Activated CD4-positive, CD25-positive, alpha-beta regulatory T cell treated with anti-CD3 and anti-CD28 coated beads, Interleukin-2, amount 50 U/mL, for 16 hours (primary cell): ENCODE measurements at regions not wholly inside any gene's neighbourhood (a gene's known extent, or its start where the extent isn't known, plus 50 kb on each side); places are given as distances from the start of the nearest gene placed in this dataset.
"Not testable (repeated sequence)": the region's sequence is repeated elsewhere in the genome, so short reads cannot be mapped to it uniquely, and the experiment has no call there.

Experiments
- DNase-seq: peaks from one replicate; pipeline ENCODE4 v3.0.0-alpha.2; 2020; ENCODE audit warnings: low read depth, low spot score

DNA sequence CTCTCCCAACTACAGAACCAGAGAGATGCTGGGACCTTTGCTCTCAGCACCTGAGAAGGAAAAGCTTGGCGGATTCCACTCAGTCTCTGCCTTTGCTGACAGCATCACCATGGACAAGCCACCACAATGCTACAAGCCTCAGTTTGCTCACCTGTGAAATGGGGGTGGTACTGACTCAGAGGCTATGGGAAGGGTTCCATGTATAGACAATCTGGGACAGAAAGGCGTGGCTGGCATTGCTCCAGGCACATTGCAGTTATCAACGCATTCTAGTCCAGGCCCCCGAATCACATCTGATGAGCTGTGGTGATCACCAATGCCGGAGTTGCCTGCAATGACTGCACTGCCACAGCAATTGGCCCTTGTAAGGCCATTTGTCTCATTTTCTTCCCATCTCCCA lies 72.6 kb downstream of the ISX start:
- DNase-seq: no peak

DNA sequence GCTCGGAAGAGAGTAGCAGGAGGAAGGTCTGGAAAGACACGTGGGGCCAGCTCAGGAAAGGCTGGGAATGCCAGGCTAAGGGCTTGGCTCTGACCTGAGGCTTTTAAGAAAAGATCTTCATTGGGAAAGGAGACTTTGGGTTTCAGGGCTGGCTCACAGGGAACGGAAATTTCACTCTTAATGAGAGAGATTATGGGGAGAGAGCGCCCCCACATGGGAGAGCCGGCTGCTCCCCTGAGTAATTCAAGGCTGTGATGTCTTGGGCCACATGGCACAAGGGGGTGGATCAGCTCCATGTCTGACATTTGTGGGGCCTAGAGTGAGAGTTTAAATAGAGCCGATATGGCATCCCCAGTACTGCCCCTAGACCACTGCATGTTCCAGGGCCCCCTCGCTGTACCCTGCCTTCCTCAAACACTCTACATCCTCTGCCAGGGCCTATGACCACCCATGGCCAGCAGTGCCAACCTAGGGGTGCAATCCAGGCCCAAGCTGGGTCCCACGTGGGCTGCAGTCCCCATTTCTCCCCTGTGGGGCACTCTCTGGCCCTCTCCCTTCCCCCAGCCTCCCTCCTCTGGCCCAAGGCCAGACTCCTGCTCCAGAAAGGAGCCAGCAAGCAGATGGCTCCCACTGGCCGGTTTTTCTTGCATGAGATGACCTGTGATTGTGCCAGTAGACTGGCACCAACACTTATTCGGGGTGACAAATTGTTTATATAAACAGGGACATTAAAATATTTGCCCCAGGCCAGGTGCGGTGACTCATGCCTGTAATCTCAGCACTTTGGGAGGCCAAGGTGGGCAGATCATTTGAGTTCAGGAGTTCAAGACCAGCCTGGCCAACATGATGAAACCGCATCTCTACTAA lies 75.2 kb downstream of the ISX start:
- DNase-seq: no peak

DNA sequence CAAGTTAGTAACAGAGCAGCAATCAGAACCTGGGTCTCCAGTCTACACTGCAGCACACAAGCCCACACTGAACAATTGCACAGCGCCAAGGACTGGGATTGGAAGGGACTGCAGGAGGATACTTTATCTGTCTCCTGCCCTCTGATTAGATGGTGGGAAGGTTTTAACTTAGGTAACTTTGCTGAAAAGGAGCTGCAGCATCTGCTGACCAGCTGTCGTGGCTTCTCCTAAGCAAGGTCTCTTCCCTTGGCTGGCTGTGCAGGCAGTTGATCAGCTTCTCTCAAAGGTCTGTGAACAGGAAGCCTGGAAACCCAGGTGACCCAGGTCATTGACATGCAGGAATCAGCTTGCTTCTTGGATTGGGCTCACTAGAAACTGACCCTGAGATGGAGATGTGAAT lies 82.4 kb downstream of the ISX start:
- no peak for DNase-seq

DNA sequence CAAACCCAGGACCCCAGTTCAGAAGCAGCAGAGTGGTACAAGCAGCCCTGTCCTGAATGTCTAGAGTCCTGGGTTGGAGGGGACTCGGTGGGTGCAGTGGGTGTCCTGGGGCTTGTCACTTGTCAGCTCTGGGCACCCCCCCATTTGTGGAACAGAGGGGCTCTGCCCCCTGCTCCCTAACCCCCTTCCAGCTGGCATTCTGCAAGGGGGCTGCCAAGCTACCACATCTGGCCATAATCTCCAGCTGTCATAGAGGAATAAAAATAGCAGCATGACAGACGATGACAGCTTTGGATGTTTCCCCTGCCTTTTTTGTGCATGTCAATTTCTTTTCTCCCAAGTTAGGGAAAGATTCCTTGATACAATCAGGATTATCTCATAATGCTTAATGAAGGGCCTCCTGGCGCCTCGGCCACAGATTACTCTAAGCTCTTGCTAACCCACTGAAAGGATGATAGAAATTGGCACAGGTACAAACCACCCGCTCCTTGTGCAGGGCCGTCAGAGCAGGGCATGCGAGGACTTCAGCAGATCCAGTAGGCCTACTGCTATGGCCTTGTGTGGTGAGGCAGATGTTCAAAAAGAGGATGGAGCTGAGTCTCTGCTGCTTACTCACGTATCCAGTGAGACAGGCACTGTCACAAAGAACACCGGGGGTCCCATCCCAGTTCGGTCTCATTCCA lies 83.0 kb downstream of the ISX start:
- DNase-seq: no peak

DNA sequence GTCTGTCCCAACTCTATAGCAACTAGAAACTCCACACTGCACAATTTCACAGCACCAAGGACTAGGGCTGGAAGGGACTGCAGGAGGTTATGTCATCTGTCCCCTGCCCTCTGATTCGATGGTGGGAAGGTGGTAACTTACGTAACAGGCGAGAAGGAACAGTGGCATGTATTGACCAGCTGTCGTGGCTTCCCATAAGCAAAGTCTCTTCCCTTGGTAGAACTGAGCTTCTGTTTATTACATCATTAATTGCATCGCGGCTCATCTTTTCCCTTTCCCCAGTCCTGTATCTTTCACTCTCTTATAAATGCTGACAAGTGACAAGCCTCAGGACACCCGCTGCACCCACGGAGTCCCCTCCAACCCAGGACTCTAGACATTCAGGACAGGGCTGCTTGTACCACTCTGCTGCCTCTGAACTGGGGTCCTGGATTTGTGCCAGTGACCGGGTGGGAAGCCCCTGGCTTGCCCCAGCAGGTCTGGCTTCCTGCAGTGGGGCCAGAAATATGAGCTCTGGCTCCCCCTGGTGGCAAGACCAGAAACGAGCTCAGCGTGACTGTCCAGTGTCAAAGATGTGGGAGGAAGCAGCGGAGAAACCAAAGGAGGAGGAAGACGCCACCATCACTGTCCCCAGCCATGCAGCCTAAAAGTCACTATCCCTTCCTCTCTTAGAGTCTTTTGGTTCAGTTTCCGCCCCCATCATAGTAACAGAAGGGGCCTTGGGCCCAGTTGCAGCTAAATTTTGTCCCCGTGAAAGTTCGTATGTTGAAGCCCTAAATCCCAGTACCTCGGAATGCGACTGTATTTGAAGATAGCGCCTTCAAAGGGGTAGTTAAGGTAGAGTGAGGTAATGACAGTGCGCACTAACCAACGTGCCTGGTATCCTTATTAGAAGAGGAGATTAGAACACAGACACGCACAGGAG lies 84.5 kb downstream of the ISX start:
- peak; percentile 23 for DNase-seq

DNA sequence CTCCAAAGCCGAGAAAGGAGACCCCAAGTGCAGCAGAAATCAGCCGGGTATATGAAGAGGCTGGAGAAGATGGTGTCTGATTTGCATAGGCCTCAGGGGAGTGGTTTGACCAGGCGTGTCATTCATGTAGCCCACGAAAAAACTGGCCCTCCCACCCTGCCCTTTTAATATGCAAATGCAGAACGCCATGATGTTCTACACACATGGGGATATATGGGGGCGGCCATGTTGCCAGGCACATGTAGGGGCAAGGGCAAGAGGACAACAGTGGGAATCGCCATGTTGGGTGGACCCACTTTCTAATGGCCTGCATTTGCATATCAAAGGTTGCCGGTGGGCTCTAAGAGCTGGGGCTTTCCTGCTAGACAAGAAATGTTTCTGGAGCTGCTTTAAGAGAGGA lies 86.4 kb downstream of the ISX start:
- DNase-seq: no peak

DNA sequence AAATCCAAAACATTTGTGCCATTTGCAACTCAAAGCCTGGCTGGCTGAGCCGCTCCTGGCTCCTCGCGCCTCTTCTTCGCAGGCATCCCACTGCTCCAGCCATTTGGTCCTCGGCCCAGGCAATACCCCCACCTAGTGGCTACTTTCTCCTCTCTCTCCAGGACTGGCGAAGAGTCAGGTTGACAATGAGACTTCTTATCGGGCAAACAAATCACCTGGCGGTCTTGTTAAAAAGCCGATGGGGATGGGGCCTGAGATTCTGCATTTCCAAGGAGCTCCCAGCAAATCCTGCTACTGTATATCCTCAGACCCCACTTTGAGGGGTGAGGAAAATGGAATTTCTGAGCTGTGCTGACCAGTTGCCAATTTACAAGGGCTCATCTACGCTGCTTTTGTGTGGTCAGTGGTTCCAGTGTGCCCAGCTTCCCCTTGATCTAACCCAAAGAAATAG lies 89.0 kb downstream of the ISX start:
- no peak for DNase-seq

DNA sequence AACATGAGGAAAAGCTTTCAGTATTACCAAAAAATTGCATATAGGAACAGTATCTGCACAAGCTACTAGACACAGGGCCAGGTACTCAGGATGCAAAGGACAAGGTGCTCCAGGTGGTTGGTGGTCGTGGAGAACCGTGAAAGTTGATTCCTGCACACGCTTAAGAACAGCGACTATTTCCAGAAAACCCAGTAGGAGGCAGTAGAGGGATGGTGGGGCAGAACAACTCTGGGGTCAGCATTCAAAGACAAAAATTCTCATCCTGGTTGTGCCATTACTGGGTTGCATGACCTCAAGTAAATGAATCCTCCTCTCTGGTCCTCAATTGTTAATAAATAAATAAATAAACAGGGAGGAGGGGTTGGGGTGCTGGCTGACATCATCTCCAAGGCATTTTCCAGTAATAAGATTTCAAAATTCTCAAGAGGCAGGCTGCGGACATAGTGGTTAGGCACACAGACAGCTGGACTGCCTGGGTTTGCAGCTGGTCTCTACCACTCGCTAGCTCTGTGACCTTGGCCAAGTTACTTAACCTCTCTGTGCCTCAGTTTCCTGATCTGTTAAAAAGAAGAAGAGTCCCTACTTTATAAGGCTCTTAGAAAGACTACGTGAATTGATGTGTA lies 89.6 kb downstream of the ISX start:
- no peak for DNase-seq

DNA sequence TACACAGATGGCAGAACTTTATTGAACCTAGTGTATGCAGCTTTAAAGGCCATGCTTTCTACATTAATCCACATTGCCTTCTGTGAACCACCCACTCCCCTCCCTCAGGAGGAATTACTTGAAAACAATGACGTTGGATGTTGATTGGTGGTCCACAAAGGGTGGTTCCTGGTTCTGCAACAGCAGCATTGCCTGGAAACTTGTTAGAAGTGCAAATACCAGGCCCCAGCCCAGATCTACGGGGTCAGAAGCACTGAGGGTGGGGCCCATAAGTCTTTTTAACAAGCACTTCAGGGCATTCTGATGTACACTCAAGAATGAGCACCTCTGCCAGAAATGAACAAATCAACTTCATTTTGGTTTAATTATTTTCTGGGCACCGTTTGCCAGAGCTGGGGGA lies 91.0 kb downstream of the ISX start:
- no peak for DNase-seq

DNA sequence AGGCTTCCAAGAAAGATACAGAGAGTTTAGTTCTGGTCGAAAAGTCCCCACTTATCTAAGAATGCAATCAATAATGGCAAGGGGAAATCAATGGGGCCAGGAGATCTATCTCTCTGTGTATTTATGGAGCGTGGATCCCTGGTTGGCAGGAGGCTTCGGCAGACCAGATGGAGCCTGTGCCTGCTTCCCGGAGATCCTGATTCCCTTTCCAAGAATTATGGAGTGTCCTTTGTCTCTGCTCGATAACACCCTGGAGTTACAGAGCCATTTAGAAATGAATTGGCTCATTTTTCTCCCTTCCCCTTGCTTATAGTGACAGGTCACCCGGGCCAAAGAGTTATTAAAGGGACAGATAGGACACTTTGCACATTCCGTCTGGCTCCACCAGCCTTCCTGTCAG lies 92.4 kb downstream of the ISX start:
- DNase-seq: no peak

DNA sequence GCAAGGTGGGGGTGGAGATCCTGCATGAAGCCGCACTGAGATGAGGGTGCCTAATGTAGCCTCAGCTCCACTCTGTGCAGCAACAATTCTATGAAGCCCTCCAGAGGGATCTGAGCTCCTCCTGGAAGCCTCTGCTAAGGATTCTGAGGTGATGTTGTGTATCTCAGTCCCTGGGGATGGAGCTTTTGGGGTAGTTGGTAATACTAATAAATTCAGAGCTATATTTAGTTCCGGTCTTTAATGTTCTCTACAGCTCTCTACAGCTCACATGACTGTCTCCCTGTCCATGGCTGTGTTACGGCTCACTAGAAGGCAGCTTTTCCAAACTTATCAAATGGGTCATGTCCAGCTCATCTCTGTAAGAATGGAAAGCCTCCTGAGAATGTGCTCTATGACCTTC lies 93.4 kb downstream of the ISX start:
- DNase-seq: no peak

DNA sequence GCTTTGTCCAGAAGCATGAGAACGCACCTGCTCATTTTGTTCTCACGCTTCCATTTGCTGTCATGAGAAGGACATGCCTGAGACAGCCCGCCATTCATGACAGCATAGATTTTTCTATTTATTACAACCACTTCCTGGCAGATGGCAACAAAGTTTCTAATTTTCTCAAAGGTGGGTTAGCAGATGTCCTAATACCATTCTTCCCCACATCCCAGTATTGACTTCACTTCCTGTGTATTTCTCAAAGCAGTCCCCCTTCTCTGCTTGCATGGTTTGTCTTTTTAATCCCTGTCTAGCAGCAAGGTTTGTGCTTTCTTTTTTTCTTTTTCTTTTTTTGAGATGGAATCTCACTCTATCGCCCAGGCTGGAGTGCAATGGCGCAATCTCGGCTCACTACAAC lies 94.3 kb downstream of the ISX start:
- DNase-seq: no peak

DNA sequence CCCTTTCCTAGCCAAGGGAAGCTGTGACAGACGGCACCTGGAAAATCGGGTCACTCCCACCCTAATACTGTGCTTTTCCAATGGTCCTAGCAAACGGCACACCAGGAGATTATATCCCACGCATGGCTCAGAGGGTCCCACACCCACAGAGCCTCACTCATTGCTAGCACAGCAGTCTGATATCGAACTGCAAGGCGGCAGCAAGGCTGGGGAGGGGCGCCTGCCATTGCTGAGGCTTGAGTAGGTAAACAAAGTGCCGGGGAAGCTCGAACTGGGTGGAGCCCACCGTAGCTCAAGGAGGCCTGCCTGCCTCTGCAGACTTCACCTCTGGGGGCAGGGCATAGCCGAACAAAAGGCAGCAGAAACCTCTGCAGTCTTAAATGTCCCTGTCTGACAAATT lies 91.4 kb upstream of the HMGXB4 start:
- not testable (repeated sequence) for DNase-seq

DNA sequence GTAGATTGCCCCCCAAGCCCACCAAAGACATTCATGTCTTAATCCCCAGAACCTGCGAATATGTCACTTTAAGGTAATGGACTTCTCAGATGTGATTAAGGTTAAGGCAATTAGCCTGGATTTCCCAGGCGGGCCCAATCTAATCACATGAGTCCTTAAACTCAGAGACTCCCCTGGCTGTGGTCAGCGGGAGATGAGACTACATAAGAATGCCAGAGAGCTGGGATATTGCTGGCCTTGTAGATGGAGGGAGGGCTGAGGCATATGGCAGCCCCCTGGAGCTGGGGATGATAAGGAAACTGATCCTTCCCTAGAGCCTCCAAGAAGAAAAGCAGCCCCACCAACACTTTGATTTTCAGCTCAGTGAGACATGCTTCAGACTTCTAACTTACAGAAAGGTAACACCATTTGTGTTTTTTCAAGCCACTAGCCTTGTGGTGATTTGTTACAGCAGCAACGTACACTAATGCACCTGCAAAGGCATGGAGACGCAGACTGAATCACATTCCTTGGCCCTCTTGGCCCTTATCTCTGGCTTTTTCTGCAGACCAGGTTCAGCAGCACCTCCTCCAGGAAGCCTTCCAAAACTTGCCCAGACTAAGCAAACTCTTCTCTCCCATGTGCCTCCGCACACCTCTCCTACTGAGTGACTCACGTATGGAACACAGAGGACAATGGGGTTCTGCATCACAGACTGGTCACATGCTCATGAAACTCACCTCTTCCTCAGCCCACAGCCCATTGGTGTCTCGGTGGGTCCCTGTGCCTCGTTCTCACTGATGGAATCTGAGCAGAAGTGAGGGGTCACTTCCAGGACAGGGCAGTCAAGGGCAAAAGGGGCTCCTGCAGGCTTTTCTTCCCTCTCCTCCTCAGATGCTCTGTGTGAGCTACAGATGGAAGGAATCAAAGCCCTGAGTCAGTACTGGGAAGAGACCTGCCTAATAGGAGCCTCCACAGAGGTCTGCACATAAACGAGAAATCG lies 86.3 kb upstream of the HMGXB4 start:
- DNase-seq: no peak

DNA sequence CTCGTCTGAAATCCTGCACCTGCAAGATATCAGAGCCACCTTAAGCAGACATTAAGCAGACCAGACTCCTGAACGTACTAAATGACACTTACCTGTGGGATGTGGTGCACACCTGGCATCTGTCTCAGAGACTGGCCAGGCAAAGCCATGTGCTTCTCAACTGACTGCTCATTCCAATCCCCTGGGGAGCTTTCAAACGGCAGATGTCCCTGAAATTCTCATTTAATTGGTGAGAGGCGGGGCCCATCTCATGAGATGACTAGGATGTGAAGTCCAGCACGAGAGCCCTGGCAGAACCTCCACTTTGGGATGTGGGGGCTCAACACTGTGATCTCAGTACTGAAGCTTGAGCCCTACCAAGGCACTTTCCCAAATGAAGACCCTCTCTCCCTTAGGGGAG lies 84.9 kb upstream of the HMGXB4 start:
- DNase-seq: no peak

DNA sequence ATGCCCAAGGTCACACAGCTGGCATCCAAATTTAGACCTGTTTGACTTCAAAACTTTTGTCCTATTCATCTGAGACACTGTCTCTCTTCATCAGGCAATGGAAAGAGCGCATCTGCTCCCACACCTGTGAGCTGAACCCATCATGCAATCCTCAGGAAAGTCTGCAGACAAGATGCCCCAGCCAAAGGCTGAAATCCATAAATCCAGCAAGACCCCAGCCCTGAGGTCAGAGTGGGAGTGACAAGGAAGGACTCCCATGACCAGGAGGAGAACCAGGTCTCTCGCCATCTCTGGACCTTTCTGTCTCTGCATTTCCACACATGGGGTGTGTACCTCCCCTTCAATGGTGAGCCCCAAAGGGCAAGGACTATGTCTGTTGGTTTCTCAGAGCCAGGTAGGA lies 83.6 kb upstream of the HMGXB4 start:
- no peak for DNase-seq

DNA sequence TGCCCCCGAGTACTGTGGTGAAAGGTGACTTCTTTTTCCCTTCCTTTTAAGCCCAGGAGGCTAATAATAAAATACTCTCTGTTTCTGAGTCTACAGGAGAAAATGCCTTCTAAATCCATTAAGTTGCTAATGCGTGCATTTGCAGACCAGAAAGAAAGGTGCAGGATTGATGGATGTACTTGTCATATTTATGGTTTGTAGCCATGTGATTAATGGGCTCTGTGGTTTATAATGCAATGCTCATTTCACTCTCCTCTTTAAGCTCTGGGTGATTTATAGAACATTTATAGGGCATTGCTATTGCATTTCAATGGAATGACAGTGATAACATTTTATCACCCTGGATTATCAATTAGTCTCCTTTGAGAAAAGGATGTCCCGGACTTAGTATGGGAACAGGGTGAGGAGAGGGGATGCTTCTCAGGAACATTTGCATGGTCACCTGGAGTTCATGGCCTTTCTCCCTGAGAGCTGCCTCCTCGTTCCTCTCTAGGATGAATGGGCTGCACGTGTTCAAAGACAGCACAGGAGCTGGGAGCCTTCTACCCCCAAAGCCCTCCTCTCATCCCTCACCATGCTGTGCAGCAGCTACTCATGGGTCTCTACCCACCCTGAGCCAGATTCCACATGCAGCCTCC lies 82.8 kb upstream of the HMGXB4 start:
- DNase-seq: no peak

DNA sequence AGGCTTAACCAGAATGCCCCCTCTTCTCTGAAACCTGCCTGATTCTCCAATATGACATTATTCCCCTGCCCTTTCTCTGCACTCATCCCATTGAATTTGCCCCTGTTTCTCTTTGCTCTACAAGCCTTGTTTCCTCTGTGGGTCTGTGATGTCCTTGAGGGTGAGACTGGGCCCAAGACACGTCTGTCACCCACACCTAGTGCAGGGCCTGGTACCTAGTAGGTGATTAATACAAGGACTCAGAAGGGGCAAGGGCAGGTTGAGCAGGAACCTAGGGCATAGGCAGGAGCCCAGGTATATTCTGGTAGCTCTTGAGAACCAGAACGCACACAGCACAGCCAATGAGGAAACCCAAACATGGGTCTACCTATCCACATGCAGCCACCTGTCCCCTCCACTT lies 81.9 kb upstream of the HMGXB4 start:
- no peak for DNase-seq

DNA sequence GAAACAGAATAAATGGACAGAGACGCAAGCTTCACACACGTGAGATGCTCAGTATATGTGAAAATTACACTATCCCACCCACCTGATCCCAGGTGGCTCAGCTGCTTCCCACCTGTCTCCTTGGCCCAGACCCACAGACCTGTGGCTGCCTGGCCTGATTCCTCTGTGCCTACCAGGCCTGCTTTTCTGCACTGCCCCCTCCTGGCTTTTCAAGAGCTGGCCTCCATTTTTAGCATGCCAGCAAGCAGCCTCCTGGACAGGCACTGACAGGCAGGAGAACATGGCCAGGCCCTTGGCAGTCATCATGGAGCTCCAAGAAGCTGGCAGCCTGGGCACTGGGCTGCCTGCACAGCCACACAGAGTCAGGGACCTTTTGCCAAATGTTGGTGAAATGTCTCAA lies 79.5 kb upstream of the HMGXB4 start:
- no peak for DNase-seq

DNA sequence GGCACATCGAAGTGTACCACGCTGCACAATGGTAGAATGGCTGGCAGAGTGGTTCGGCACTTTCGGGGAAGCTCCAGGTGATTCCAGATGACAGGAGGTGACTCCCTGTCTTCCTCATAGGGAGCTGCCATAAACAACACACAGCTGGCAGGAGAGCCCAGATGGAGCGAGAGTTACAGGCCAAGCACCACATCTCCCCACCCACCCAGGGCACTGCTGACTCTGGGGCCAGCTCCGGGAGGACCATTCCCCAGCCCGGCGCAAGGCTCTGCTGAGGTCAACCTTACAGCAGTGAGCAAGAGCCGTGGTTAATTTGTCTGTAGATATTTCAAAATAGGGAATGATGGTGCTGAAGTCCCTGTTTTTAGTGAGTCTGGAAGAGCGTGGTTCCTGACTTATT lies 78.8 kb upstream of the HMGXB4 start:
- no peak for DNase-seq
